ENCODE measurements at regions not wholly inside any gene's neighbourhood (a gene's known extent, or its start where the extent isn't known, plus 50 kb on each side); places are given as distances from the start of the nearest gene placed in this dataset.
"Not testable (repeated sequence)": the region's sequence is repeated elsewhere in the genome, so short reads cannot be mapped to it uniquely, and the experiment has no call there.

DNA sequence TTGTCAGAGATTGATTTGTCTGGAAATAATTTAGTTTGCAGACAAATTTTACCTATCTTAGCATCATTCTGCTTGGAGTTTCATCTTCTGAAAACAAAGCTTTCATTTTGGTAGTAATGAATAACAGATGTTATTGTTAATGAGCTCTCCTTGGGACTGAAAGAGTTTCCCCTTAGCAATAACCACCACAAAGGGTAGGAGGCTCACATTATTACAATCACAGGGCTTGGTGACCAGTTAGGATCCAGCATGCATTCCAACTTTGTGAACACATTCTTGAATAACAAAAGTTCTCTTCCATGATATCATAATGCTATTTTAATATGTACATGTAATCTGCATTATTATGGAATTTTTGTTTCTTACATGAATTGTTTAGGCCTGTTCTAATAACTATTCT is 148.8 kb upstream of the VWC2 start:
- DNase-seq: no peak

DNA sequence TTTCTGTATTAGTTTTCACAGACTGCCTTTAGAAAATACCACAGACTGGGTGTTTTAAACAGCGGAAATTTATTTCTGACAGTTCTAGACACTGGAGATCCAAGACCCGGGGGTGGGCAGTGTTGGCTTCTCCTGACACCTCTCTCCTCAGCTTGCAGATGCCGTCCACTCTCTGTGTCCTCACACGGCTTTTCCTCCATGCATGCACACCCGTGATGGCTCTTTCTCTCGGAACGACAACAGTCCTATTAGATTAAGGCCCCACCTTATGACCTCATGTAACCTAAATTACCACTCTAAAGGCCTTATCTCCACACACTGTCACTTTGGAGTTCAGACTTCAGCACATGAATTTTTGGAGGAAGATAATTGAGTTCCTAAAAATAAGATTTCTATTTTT is 142.9 kb upstream of the VWC2 start:
- DNase-seq: no peak

DNA sequence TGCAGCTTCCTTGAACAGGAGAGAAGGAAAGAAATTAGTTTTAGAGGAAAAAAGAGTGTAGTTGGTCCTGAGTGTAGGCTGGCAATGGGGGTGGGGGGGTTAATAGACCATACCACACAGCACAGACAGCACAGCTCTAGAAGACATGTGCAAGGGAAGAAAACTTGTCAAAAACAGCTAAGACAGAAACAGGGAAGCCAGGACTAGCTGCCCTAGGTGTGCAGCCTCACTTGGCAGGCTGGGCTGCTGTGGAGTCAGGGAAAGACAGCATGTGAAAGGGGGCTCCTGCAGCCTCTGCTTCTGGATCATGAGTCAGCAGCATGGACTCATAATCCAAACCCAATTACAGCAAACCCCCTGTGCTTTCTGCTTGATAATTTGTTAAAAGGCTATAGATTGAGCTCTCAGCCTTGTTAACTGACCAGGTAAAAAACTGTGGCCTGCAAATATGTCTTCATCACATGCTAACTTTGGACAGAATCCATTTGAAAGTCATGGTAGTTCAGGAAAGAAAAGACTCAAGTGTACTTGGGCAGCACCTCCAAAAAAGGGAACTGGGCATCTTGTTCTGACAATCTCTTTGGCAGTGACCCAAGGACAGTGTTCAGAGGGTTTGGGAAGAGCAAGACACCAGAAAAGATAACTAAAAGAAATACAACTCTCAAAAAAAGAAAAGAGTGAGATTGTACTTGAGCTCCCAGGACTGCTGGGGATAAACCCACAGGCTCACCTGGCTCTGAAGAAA is 142.2 kb upstream of the VWC2 start:
- no peak for DNase-seq

DNA sequence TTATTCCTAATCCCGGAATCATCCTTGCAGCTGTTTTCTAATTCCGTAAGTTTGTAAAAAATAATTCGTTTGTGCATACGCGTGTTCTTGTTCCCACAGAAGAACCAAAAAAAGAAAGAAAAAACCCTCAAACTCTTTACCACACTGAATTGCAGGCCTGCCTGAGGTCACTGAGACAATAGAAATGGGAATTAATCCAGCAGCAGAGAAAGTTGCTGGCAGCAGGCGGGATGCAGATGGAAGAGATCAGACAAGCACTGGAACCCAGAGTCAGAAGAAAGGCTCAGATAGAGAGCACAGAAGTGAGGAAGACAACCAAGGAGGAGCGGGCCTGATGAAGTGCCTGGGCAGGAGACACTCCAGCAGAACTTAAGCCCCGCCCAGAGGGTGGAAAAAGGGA is 141.5 kb upstream of the VWC2 start:
- DNase-seq: no peak

DNA sequence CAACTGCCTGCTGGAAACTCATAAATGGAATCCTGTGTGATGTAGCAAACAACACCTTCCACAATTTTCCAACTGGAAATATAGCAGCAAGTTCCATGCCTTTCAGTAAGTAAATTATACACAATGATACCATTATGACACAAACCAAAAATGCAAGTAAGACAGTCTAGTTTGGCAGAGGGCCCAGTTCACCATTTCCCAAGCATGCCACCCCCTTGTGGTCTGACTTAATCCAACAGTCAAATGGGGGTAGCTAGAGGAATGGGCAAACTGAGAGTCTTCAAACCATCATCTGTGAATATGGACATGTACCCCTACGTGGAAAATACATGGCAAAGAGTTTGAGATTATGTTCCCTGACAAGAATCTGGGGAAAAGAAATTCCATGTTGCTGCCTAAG is 137.6 kb upstream of the VWC2 start:
- no peak for DNase-seq

GRCh38 chr7:49636400-49636799 is 137.0 kb upstream of the VWC2 start:
- no peak for DNase-seq

DNA sequence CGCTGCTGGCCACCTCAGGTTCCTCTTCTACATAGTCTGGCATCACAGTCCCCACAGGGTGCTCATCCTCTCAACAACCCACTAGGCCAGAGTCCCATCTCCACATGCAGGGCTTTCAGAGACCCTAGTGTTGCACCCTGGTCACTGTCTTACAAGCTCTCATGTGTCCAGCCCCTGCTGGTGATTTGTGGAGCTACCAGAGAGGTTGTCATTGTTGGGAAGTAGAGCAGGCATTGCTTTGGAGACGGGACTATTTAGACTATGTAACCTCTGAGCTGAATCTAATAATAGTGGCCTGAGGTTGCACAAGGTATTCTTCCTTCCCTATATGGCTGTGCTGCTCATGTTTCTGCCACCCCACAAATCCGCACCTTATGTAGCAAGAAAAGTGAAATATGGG is 135.3 kb upstream of the VWC2 start:
- DNase-seq: no peak

DNA sequence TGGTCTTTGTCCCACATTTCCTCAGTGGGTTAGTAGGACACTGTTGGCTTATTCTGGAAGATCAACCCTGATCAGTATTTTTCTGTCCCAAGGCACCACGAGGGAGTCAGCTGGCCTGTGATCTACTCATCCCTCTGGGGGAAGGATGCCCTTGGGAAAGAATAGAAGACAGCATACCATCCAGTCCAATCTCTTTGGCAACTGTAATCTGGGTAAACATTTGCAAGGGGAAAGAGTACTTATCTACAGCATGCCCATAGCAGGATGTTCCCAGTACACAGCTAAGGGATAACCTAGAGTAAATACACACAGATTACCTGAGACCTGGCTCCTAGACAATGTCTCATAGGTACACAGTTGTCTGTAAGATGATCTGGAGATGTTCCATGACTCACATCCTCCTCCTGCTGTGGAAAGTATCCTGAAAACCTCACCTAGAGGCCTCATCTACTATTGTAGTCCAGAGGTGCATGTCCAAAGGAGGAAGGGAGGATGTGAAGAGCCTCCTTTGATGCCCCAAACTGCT is 134.3 kb upstream of the VWC2 start:
- DNase-seq: no peak

DNA sequence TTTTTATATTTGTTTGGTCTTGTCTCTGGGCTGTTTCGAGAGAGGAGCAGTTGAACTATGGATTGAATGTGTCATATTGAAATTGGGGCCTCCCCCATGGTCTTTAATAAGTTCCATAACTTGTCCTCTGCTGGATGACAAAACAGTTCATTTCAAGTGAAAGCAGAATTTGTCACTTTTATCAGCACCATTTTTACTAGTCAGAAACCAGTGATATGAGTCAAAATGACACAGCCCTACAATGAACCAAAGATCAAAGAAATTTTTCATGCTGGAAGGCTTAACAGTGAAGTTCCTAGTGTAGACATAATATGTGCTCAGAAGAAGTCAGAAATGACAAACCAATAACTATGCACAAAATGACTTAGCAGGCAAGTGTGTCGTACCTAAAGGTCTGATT is 133.6 kb upstream of the VWC2 start:
- no peak for DNase-seq

- DNase-seq: no peak
Measured at GRCh38 chr7:49643321-49643720, 130.1 kb upstream of the VWC2 start.

- no peak for DNase-seq
Measured at GRCh38 chr7:49643736-49644135, 129.7 kb upstream of the VWC2 start.

DNA sequence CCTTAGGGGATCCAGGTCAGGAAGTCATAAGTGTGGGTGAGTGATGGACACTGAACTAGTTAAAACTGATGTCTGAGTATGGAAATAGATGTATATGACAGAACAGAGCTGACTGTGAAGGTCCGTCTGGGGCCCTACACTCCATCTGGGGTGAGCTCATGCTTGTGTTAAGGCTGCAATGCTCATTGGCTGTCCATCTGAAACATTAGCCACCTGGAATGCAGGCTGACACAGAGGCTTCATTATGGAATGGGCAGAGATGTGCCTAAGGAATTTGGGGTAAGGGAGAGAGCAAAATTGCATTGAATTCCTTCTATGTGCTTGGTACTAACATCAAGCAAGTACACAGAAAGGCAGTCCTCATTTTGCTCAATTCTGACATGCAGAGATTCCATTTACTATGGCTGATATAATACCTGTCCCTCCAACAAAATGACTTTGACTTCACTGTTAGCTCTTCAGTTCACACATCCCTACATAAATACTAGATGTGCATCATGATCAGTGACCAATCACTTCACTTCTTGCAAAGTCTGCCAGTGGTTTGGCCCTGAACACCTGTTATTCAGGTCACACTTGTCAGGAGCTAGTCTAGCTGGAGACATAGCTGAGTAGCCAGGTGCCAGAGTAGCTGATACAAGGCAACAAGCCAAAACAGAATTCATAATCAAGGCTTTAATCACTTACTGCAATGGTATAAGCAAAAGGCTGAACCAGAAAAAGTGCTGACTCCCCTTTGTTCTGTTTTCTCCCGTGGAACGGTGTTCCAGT is 128.9 kb upstream of the VWC2 start:
- DNase-seq: no peak

DNA sequence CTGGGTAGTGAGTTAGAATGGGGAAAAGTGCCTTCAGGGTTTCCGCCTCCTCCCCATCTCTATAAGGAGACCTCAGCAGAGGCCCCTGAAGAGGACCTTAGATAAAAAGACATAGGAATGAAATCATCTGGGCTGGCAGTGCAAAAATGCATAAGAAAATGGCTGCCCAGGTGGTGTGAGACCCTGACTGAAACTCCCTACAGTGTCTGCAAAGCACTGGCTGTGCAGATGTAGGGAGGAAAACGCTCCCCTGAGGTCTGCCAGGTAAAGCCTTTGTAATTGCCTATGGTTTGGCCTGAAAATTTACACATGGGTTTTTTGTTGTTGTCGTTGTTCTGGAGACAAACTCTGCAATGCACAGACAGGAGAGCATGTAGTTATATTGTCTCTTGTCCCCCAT is 128.1 kb upstream of the VWC2 start:
- no peak for DNase-seq

- no peak for DNase-seq
Measured at GRCh38 chr7:49660170-49660783, 113.2 kb upstream of the VWC2 start.

- DNase-seq: no peak
Measured at GRCh38 chr7:49660976-49661375, 112.5 kb upstream of the VWC2 start.

DNA sequence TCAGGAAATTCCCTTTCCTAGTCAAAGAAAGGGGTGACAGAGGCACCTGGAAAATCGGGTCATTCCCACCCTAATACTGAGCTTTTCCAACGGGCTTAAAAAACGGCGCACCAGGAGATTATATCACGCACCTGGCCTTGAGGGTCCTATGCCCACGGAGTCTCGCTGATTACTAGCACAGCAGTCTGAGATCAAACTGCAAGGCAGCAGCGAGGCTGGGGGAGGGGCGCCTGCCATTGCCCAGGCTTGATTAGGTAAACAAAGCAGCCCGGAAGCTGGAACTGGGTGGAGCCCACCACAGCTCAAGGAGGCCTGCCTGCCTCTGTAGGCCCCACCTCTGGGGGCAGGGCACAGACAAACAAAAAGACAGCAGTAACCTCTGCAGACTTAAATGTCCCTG is 107.5 kb upstream of the VWC2 start:
- DNase-seq: not testable (repeated sequence)

GRCh38 chr7:49666764-49667163 is 106.7 kb upstream of the VWC2 start:
- no peak for DNase-seq

- DNase-seq: no peak
Measured at GRCh38 chr7:49669285-49669684, 104.2 kb upstream of the VWC2 start.

- DNase-seq: no peak
Measured at GRCh38 chr7:49669692-49670260, 103.7 kb upstream of the VWC2 start.

DNA sequence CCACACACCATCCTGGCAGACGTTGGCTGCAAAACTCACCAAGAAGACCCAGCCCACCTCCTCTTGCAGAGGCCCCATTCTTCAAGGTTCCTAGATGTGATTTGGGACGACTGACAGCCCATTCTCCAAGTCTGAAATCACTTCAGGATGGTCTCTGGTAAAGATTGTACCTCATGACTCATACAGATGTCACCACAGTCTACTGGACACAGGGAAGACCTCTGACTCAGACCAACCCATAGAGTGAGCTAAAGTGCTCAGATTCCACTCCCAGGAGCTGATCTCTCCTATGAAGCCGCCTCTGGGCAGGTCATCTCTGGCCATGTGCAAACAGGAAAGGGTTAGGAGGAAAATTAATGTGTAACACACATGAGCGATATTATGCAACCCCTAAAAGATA is 102.4 kb upstream of the VWC2 start:
- DNase-seq: no peak

- DNase-seq: no peak
Measured at GRCh38 chr7:49692516-49692915, 80.9 kb upstream of the VWC2 start.

GRCh38 chr7:49695971-49696370 is 77.5 kb upstream of the VWC2 start:
- DNase-seq: no peak

GRCh38 chr7:49700841-49701240 is 72.6 kb upstream of the VWC2 start:
- no peak for DNase-seq

DNA sequence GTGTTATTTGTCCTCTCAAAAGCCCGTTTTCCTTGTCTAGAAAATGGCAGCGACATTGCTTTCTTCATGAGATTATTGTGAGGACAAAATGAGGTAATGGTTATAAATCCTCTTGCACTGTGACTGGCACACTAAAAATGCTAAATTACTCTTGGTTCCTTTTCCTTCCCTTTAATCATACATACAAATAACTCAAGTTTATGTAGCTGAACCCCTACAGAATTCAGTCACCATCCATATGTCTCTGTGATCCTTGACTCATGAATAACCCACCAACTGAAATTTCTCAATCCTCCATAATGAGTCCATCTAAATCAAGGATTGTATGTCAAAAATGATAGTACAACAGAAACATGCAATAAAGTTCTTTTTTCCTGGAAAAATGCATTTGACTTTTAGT is 71.3 kb upstream of the VWC2 start:
- DNase-seq: no peak
